HEK293T (cell line): ENCODE measurements at regions not wholly inside any gene's neighbourhood (a gene's known extent, or its start where the extent isn't known, plus 50 kb on each side); places are given as distances from the start of the nearest gene placed in this dataset.

Experiments
- ARNT ChIP-seq: fragments of 450-650 bp; IDR thresholded peaks from 2 replicates; pipeline ENCODE4 v1.6.1; 2017; ENCODE audit warnings: mild to moderate bottlenecking
- BHLHE40 ChIP-seq: fragments of 450-650 bp; IDR thresholded peaks from 2 replicates; pipeline ENCODE4 v1.6.1; 2016; ENCODE audit warnings: mild to moderate bottlenecking, moderate library complexity, borderline replicate concordance
- ELF4 ChIP-seq: fragments of 450-650 bp; IDR thresholded peaks from 2 replicates; pipeline ENCODE4 v1.6.1; 2017; ENCODE audit warnings: antibody characterized with exemption
- SP1 ChIP-seq: fragments of 450-650 bp; IDR thresholded peaks from 2 replicates; pipeline ENCODE4 v1.6.1; 2017
- TF ChIP-seq, protein P1 (sequence below): fragments of 450-650 bp; IDR thresholded peaks from 2 replicates; pipeline ENCODE4 v1.6.1; 2016

DNA sequence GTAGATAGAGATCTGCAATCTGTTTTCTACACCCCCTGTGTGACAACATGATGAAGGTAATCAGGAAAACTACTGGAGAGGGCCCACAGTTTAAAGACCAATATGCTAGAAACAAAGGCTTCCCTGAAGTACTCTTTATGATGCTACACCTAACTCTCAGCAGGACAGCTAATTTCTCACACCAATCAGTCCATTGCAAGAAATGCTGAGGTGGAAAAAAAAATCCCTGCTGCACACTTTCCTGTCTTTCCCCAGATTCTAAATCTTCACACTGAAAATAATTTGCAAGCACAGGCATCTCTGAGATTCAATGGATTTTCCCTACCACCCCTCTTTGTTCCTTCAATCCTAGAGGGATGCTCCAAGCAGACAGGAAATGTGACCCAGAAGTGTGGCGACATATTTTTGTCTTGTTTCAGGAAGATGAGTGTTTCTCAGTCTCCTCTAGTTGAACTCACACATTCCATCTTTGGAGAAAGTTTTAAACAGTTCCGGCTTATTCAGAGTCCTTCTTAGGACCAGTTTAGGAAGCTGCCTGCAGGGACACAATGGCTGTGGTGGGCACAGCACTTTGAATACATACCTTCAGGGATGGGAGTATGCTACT is 671.6 kb downstream of the DIAPH3 start:
- no peak for TF ChIP-seq ELF4
- no peak for TF ChIP-seq SP1
- TF ChIP-seq, protein P1, sequence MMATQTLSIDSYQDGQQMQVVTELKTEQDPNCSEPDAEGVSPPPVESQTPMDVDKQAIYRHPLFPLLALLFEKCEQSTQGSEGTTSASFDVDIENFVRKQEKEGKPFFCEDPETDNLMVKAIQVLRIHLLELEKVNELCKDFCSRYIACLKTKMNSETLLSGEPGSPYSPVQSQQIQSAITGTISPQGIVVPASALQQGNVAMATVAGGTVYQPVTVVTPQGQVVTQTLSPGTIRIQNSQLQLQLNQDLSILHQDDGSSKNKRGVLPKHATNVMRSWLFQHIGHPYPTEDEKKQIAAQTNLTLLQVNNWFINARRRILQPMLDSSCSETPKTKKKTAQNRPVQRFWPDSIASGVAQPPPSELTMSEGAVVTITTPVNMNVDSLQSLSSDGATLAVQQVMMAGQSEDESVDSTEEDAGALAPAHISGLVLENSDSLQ, result no peak
- TF ChIP-seq ARNT, result no peak
- TF ChIP-seq BHLHE40, result no peak
